ENCODE measurements at regions not wholly inside any gene's neighbourhood (a gene's known extent, or its start where the extent isn't known, plus 50 kb on each side); places are given as distances from the start of the nearest gene placed in this dataset.
"Not testable (repeated sequence)": the region's sequence is repeated elsewhere in the genome, so short reads cannot be mapped to it uniquely, and the experiment has no call there.

DNA sequence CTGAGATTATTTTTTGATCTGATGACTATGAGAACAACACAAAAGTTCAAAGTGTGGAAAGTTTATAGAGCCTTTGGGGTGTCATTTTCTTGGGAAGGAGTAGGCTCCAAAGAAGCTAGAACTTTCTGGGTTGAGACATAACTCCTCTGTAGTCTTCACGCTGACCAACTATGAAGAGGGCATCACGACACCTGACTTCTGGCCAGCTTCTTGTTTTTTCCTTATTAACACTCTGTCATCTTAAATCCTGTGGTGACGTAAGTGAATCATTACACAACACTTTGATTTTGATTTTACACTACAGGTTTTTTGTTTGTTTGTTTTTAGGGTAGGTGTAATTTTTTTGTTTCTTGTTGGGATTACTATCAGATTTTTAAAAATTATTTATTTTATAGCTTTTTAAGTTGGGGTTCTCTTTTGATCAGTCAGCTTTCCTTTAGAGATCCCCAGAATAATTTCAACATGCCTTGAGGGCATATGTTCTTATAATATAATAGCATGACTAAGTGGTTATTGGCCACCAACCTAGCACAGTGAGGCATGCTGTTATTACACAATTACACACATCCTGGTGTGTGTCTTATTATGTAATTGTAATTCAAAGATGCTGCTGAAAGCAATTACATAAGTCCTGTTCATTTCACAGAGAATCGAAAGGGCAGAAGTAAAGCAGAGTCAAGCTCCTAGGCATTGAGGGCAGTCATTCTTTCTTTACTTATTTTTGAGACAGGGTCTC, 281.6 kb upstream of the NOTCH2NLA start:
- TF ChIP-seq SUZ12 (IDR thresholded peaks at IDR 0.05; ENCODE audit: extremely low read depth, insufficient read depth, insufficient read length); ZNF274 (IDR thresholded peaks at IDR 0.05; ENCODE audit: low read depth, low read length): not testable (repeated sequence)
